GM18907 (cell line): ENCODE measurements at regions not wholly inside any gene's neighbourhood (a gene's known extent, or its start where the extent isn't known, plus 50 kb on each side); places are given as distances from the start of the nearest gene placed in this dataset.
"Not testable (repeated sequence)": the region's sequence is repeated elsewhere in the genome, so short reads cannot be mapped to it uniquely, and the experiment has no call there.

Source experiments
- ATAC-seq: cut with Tn5 transposase; IDR thresholded peaks from one replicate; pipeline ENCODE4 v1.9.1; 2021; ENCODE audit warnings: mild to moderate bottlenecking, moderate library complexity; ENCODE audit not compliant: unreplicated experiment

DNA sequence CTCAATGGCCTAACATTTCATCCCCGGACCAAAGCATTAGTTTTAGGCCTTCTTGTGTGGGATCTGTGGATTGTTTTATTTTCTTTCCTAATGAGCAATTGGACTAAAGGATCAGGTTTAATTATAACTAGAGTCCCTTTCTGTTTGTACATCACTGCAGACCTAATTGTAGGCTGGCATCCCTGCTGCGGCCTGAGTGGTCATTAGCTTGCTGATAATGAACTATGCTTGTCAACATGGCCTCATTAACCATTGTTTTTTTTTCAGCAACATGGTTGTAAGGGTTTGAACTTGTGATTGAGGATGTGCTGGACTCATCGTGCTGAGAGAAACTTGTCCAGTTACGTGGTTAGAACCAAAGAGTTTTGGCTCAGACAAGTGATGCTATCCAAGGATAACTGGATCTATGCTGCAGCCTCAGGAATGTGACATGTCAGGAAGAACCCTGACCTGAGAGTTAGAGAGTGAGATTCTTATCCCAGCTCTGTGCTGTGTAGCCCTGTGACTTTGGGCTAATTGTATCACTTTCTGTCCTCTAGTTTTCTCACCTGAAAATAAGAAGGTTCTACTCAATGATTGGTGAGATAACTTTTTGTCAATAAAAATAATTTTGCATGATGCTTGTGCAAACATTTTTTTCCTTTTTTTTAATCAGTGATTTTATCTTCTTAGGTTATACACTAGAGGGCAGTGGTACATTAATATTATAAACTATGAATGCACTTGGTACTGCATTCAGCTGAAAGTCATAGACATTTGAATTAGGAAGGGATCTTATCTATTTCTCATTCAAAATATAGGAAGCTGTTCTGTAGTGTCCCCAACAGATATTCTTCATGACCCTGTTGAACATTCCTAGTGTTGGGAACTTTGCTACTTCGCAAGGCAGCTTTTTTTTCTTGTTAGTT, 140.9 kb downstream of the RNF144B start:
- no peak for ATAC-seq

DNA sequence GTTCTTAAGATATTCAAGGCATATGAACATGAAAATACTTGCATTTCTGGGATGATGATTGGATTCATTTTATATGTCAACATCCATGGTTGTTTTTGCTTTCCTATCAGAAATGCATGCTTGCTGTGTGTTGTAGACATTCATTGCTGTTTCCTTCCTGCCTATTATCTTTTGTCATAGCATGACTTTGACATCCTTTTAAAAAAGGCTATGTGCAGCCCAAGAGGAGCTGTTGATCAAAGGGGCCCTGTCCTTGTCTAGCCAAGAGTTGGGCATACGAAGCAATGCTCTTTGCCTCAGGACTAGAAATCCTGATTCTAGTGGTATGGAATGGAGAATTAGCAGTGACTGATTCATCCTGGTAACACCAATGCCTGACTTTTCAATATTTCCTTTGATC, 143.1 kb downstream of the RNF144B start:
- no peak for ATAC-seq

DNA sequence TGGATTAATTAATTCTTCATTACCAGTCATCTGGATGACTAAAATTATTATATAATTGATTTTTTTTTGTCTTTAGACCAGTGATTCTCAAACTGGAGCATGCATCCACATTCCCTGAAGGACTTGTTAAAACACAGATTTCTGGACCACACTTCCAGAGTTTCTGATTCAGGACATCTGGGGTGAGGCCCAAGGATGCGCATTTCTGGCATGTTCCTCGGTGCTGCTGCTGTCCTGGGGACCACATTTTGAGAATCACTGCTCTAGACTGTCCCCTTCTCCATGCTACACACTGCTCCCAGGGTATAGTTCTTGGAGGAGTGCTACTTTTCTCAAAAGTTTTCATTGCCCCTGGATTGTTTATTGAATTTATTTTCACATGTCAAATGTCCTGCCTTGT, 145.0 kb downstream of the RNF144B start:
- ATAC-seq = no peak

DNA sequence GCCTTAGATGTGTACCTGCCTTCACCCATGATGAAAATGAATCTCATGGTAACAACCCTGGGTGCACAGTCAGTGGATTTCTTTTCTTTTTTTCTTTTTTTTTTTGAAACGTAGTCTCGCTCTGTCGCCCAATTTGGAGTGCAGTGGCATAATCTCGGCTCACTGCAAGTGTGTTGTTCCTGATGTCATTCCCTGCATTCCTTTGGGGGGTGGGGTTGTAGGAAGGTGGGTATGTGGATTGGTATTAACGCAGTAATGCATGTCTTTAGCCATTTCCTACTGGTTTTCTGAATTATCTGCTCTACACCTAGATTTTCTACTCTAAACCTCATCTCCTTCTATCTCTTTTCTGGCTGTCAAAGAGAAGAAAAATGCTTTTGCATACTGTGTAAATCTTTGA, 146.6 kb downstream of the RNF144B start:
- ATAC-seq = no peak

DNA sequence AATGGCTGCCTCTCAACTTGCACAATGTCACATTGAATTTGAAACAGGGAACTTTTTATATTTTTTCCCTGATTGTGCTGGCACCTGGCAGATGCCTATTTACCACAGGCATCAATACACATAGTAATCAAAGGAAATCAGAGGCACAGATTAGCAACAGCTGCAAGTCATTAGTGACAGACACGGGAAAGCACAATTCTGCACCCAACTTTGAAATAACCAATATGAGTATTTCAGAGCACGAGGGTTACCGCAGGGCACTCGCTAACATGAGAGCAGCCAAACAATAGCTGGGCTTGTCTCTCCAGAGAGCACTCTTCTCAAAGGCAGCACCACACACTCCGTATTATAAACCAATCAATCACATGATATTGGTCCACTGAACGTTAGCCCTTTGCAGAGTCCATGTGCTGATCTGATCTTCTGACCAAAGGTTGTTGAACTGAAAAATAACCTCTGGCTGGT, 149.5 kb downstream of the RNF144B start:
- ATAC-seq = no peak

DNA sequence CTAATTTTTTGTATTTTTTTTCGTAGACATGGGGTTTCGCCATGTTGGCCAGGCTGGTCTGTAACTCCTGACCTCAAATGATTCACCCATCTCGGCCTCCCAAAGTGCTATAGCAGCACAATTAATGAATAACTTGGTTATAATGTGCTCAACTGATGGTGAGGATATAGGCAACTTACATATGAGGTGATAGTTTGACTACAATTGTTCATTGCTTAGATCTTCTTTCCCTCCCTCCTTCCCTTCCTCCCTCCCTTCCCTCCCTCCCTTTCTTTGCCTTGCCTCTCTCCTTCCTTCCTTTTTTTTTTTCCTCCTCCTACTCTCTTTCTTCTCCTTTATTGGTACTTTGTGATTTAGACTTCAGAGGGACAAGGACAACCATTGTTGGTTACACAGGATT, 151.2 kb downstream of the RNF144B start:
- no peak for ATAC-seq

DNA sequence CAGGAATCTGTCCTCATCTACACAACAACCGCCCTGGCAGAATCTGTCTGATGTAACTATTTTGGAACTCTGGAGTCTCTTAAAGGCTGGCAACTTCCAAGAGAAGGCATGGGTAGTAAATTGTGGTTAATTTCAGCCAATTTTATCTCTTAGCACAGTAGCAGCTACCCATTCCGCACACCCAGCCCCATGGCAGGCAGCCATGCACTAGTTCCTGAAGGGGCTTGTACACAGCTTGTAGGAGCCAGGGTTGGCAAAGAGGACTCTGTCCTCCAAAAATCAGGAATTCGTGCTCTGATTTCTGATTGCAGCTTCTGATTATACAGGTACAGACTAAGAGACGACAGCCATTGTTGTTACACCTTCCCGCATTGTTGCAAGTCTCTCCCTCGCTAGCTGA, 155.9 kb downstream of the RNF144B start:
- ATAC-seq = no peak

DNA sequence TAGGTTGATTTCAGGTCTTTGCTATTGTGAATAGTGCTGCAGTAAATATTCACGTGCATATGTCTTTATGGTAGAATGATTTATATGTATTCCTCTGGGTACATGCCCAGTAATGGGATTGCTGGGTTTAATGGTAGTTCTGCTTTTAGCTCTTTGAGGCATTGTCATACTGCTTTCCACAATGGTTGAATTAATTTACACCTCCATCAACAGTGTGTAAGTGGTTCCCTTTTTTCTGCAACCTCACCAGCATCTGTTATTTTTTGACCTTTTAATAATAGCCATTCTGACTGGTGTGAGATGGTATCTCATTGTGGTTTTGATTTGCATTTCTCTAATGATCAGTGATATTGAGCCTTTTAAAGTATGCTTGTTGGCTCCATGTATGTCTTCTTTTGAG, 158.0 kb downstream of the RNF144B start:
- ATAC-seq = not testable (repeated sequence)

DNA sequence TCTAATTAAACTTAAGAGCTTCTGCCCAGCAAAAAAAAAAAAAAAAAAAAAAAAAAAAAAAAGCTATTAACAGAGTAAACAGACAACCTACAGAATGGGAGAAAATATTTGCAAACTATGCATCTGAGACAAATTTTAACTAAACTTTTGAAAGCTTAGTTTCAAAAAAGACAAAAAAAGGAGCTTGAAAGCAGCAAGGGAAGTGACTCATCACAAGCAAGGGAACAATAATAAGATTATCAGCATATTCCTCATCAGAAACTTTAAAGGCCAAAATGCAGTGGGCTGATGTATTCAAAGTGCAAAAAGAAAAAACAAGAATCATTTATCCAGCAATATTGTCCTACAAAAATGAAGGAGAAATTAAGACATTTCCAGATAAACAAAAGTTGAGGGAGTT, 158.6 kb downstream of the RNF144B start:
- no peak for ATAC-seq

DNA sequence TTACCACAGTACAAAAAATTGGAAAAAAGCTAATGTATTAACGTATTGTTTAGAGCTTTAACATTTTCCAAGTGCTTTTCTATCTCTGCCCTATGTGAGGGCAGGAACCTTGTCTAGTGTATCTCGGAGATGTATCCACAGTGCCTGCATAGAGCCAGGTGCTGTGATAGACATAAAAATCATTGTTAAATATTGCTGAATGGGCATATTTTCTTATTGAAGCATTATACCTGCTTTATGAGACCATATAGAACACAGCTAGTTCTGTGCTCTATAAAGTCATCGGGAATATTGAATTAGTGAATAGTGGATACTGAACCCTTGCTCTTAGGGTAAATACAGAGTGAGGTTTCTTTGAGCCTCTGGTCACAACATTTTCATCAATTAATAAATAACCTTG, 163.0 kb downstream of the RNF144B start:
- ATAC-seq = no peak

DNA sequence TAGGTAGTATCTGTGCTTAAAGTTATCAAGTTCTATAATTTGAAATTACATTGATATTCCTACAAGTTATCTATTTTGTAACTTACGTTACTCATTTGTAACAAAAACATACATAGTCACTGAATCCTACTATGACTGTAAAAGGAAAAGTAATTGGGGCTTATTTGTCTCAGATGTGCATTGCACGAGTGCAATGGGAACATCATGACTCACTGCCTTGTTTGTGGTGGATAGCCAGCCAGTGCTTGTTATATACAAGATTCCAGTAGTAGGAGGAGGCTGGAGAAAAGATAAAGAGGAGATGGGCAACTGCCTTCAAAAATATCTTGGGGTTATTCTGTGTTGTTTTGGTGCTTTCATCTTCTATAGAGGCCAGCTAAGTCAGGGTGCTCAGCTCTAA, 164.1 kb downstream of the RNF144B start:
- no peak for ATAC-seq

DNA sequence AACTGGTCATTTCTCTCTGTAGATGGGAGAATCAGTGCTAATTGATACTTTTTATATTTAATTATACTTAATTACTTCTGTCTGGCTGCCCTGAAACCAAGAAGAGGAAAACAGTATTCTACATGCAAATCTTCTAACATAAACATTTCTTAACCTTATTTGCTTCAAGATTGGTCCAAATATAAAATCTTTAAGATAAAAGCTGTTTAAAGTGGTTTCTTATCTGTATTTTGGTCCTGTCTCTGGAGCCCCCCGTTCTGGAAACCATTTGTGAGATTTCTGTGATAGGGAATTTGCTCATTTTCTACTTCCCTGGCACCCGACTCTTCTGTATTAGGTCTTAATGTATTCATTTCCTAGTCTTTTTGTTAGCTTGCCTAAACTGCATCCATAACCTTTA, 168.6 kb downstream of the RNF144B start:
- ATAC-seq = no peak

DNA sequence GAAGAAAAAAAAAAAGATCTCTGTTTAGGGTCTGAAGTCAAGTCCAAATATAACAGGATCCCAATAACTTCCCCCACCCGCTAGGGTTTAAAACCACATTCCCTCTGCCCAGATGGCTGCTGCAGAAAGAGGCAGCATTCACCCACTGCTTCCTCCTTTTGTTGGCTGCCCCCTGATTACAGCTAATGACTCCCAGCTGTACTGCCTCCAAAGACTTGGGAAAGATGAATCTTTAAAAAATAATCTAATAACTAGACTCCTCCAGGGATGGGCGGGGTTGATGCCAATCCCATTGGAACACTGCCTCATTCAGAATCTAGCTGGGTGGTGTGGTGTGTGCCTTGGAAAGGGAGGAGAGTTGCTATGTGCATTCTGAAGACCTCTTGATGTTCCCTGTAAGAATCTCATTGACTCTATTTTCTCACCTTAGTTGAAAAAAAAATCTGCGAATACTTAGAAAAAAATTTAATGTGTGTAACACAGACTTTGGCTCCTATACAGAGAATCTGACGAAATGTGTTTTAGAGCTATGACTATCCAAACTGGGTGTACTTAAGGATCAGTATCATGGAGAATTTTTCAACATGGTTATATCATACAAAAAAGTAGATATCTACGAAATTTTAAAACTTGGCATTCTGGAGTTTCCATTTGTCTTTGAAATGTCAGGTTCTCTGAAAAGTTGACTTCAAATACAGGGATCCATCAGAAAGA, 174.0 kb downstream of the RNF144B start:
- ATAC-seq = no peak

DNA sequence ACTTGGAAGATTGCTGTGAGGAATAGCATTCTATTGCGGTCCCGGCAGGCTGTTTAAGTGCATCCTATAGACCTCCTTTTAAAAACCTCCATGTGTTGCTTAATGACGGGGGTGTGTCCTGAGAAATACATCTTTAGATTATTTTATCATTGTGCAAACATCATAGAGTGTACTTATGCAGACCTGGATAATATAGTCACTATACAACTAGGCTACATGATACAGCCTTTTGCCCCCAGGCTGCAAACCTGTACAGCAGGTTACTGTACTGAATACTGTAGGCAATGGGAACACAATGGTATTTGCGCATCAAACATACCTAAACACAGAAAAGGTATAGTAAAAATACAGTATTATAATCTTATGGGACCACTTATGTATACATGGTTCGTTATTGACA, 175.6 kb downstream of the RNF144B start:
- ATAC-seq = no peak

DNA sequence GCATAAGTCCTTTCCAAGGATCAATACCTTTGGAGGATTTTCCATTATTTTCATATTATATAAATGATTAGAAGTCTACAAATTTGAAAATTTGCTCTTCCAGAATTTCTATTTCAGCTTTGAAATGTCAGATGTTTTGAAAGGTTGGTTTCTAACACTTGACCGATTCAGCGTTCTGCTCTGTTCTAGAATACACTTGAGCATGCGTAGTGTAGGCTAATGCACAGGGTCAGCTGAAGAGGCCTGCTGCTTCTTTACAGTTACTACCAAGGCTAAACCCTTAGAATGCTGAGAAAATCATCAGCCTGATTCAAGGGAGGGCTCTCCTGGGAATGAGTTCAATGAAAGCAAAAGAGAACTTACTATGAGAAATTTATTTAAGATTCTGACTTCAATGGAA, 177.6 kb downstream of the RNF144B start:
- no peak for ATAC-seq

DNA sequence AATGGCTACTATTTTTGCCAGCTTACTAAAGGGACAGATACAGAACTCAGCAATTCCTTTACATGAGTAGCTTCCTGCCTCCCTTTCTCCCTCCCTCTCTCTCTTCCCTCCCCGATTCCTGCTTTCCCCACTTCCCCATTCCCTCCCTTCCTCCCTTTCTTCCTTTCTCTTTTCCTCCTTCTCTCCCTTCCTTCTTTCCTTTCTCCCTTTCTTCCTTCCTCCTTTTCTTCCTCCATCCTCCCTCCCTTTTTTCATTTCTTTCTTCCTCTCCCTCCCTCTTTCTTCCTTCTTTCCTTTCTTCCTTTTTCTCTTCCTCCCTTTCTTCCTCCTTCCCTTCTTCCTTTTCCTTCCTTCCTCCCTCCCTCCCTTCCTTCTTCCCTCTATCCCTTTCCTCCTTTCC, 178.1 kb downstream of the RNF144B start:
- ATAC-seq = no peak

DNA sequence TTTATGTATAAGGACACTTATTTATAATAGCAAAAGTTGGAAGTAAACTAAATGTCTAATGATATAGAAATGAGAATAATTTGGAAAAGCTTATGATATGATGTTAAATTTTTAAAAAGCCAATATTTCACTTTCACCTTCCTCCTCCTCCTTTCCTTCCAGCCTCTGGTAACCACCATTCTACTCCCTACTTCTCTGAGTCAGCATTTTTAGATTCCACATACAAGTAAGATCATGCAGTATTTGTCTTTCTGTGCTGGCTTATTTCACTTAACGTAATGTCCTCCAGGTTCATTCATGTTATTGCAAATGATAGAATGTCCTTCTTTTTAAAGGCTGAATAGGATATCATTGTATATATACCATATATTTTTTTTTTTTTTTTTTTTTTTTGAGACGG, 180.2 kb downstream of the RNF144B start:
- no peak for ATAC-seq

DNA sequence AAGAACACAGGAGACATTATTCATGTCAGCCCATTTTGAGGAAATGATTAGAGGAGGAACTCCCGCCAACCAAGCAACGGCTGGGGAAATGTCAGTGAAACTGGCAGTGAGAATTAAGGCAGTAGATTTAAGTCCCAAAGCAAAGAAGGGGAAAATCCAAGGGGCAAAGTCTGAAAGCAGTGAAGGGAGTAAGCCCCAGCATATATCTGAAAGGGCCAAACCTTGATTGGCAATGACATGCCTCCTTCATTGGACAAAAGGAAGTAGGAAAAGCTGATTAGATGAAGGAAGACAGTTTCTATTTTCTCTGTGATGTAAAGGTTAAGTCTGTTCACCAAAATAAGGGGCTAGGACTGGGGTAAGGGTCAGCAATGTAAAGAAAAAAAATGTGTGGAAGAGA, 190.3 kb downstream of the RNF144B start:
- ATAC-seq = no peak

DNA sequence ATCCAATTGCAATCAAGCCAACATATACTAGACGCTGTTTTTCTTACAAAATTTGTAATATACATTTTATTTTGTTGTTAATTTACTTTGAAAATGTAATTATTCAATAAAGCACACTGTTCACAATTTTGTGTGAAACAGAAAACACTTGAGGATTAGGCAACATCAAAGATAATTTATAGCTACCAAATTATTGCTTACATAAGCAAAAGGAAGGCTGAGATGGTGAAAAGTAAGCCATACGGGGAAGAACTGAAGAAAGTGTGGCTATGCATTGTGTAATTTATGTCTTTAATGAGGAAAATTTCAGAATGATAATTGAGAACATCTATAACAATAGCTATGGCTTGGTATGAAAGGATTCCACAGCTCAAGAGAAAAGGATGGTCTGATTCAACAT, 192.0 kb downstream of the RNF144B start:
- ATAC-seq = no peak

DNA sequence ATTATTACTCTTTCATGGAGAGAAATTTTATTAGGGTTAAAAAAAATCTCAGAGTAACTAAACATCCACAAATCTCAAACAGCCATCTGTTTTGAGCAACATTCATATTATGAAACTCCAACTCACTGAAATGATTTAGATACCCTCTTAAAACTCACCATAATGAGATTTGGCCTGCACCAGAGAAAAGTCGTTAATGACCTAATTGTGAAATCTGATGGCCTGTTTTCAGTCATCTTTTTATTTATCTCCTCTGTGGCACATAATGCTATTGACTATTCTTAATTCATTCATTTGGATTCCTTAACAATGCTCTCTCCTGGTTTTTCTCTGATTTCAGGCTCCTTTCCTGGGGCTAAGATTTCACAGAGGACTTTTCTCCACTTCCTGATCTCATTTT, 192.7 kb downstream of the RNF144B start:
- no peak for ATAC-seq

DNA sequence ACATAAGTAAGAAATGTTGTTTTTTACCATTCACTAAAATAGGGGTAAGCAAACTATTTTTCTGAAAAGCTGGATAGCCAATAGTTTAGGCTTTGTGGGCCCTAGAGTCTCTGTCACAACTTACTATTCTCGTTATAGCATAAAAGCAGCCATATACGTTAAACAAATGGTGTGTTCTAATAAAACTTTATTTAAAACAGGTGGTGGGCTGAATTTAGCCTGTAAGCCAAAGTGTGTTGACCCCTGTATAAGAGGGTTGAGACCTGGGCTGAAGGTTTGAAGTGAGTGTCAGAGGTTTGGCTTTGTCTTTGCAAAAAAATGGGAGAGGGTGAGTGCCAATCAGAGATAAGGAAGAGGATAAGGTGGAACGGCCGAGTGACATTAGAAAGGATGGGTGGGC, 197.2 kb downstream of the RNF144B start:
- ATAC-seq = no peak

DNA sequence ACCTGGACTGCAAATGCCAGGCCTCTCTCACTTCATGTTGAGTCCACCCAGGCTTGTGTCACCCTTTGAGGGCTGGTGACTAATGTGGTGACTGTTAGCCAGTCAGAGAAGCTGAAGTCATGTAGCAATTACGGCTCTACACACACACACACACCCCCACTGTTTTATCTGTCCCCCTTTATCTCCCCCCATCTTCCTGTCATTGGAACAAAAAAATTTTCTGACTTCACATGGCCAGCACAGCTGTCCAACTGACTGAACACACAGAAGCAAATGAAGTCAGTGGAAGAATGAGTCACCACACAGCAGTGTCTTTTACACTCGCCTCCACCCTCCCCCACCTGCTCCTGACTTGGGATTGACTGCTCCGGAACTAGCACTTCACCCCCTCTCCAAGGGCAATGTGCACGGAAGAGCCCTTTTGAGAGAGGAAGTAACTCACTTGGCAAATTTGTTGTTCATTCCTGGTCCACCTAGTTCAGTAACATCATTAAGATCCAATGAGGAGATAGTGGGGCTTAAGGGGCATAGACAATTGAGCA, 198.0 kb downstream of the RNF144B start:
- ATAC-seq = no peak
